ENCODE measurements at regions not wholly inside any gene's neighbourhood (a gene's known extent, or its start where the extent isn't known, plus 50 kb on each side); places are given as distances from the start of the nearest gene placed in this dataset.

DNA sequence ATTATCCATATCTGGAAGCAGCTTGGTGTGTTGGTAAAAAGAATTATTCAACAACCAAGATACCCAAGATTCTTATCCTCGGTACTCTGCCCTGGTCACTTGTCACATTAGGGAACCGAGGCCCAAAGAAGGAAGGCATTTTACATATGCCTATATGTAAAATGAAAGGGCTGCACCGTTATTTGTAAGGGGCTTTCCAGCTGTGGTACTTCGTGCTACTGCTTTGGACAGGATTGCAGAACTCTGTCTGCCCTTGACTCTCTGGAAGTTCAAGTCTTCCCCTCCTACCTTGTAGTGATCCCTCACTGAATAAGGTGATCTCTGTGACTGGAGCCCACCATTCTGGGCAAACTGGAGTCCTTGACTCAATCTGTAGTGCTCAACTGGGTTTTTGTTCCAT is 198.9 kb upstream of the TOPAZ1 start:
- Histone ChIP-seq H3K4me2 (ENCODE audit: low read length) (no peak overlapping the region), H3K79me2 (replicated peaks; ENCODE audit: insufficient read depth, low read length) (no peaks in the 10 kb centered on the region), H3K9me2 (ENCODE audit: insufficient read depth, low read length) (no peaks in the 10 kb centered on the region), H3K9ac (ENCODE audit: low read length) (no peak overlapping the region), H4K20me1 (ENCODE audit: insufficient read depth) (no peaks in the 10 kb centered on the region), H2AFZ (ENCODE audit: low read depth, low read length) (no peak overlapping the region), H3K4me3 (ENCODE audit: low read length) (no peak overlapping the region), H3K27me3 (ENCODE audit: insufficient read depth, low read depth, low read length) (no peaks in the 10 kb centered on the region), H3K9me3 (ENCODE audit: low read length) (no peaks in the 10 kb centered on the region), H3K36me3 (ENCODE audit: insufficient read depth, low read length) (no peaks in the 10 kb centered on the region), H3F3A (ENCODE audit: insufficient read depth, low read length, poor library complexity, severe bottlenecking) (no peaks in the 10 kb centered on the region), H3K27ac (ENCODE audit: low read length) (no peak overlapping the region)
- TF ChIP-seq TAF1 (IDR thresholded peaks at IDR 0.05; ENCODE audit: low read depth) (no peak), RAD21 (conservative IDR thresholded peaks at IDR 0.05) (no peak), EZH2 (IDR thresholded peaks at IDR 0.05; ENCODE audit: borderline replicate concordance, insufficient read depth, low read length, poor library complexity, severe bottlenecking) (no peak), MXI1 (conservative IDR thresholded peaks at IDR 0.05; ENCODE audit: poor library complexity, severe bottlenecking) (no peak), EP300 (conservative IDR thresholded peaks at IDR 0.05; ENCODE audit: poor library complexity, severe bottlenecking) (no peak), SMC3 (conservative IDR thresholded peaks at IDR 0.05; ENCODE audit: poor library complexity) (no peak), POLR2AphosphoS5 (IDR thresholded peaks at IDR 0.05) (no peak)
- TF ChIP-seq, protein P1, sequence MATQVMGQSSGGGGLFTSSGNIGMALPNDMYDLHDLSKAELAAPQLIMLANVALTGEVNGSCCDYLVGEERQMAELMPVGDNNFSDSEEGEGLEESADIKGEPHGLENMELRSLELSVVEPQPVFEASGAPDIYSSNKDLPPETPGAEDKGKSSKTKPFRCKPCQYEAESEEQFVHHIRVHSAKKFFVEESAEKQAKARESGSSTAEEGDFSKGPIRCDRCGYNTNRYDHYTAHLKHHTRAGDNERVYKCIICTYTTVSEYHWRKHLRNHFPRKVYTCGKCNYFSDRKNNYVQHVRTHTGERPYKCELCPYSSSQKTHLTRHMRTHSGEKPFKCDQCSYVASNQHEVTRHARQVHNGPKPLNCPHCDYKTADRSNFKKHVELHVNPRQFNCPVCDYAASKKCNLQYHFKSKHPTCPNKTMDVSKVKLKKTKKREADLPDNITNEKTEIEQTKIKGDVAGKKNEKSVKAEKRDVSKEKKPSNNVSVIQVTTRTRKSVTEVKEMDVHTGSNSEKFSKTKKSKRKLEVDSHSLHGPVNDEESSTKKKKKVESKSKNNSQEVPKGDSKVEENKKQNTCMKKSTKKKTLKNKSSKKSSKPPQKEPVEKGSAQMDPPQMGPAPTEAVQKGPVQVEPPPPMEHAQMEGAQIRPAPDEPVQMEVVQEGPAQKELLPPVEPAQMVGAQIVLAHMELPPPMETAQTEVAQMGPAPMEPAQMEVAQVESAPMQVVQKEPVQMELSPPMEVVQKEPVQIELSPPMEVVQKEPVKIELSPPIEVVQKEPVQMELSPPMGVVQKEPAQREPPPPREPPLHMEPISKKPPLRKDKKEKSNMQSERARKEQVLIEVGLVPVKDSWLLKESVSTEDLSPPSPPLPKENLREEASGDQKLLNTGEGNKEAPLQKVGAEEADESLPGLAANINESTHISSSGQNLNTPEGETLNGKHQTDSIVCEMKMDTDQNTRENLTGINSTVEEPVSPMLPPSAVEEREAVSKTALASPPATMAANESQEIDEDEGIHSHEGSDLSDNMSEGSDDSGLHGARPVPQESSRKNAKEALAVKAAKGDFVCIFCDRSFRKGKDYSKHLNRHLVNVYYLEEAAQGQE (IDR thresholded peaks at IDR 0.05; ENCODE audit: borderline replicate concordance), result no peak
- TF ChIP-seq, protein P2, sequence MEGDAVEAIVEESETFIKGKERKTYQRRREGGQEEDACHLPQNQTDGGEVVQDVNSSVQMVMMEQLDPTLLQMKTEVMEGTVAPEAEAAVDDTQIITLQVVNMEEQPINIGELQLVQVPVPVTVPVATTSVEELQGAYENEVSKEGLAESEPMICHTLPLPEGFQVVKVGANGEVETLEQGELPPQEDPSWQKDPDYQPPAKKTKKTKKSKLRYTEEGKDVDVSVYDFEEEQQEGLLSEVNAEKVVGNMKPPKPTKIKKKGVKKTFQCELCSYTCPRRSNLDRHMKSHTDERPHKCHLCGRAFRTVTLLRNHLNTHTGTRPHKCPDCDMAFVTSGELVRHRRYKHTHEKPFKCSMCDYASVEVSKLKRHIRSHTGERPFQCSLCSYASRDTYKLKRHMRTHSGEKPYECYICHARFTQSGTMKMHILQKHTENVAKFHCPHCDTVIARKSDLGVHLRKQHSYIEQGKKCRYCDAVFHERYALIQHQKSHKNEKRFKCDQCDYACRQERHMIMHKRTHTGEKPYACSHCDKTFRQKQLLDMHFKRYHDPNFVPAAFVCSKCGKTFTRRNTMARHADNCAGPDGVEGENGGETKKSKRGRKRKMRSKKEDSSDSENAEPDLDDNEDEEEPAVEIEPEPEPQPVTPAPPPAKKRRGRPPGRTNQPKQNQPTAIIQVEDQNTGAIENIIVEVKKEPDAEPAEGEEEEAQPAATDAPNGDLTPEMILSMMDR (IDR thresholded peaks at IDR 0.05; ENCODE audit: poor library complexity, severe bottlenecking), result no peak

DNA sequence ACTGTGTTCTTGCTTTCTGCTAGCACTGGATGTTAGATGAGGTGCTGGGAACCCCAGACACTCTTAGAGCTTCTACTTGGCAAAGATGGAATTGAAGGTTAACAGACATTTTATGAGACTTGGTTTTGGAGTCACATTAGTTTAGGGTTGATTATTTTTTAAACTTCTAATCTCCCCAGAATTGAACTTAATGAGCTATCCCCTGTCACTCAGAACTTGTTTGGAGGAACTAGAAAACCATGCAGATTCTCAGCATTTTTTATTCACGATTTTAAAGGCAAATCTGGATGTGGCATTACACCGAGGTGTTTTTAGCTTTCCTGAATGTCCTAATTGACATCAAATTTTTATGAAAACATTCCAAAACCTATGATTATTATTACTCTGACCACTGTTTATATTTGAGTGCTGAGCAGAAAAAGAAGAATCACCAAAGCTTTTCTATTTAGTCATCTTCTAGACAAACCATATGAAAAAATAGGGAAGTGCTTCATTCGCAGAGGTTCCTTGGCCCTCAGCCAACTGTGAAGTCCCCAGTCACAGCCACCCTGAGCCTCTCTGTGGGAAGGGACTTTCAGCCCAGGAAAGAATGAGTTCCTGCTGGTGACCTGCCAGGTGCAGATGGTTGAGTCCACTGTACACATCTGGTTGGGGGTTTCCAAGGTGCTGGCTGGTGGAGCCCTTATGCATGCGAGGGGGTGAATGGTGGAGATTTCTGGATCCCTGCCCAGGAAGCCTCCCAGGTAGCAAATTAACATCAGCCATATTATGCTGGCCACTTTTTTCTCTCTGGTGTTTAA is 196.0 kb upstream of the TOPAZ1 start:
- H3K9me2 ChIP-seq (ENCODE audit: insufficient read depth, low read length), result no peaks in the 10 kb centered on the region
- no peak overlapping the region for H3K4me3 ChIP-seq (ENCODE audit: low read length)
- H3K9me3 ChIP-seq (ENCODE audit: low read length), result no peaks in the 10 kb centered on the region
- H3K79me2 ChIP-seq (replicated peaks; ENCODE audit: insufficient read depth, low read length), result no peaks in the 10 kb centered on the region
- no peaks in the 10 kb centered on the region for H3K27me3 ChIP-seq (ENCODE audit: insufficient read depth, low read depth, low read length)
- no peak overlapping the region for H3K27ac ChIP-seq (ENCODE audit: low read length)
- no peak overlapping the region for H3K4me2 ChIP-seq (ENCODE audit: low read length)
- no peaks in the 10 kb centered on the region for H3F3A ChIP-seq (ENCODE audit: insufficient read depth, low read length, poor library complexity, severe bottlenecking)
- H3K36me3 ChIP-seq (ENCODE audit: insufficient read depth, low read length), result no peaks in the 10 kb centered on the region
- H3K9ac ChIP-seq (ENCODE audit: low read length), result no peak overlapping the region
- TF ChIP-seq TAF1 (IDR thresholded peaks at IDR 0.05; ENCODE audit: low read depth), result no peak
- TF ChIP-seq, protein P2 (IDR thresholded peaks at IDR 0.05; ENCODE audit: poor library complexity, severe bottlenecking), result no peak
- TF ChIP-seq POLR2AphosphoS5 (IDR thresholded peaks at IDR 0.05), result no peak
- TF ChIP-seq, protein P1 (IDR thresholded peaks at IDR 0.05; ENCODE audit: borderline replicate concordance), result no peak
- H4K20me1 ChIP-seq (ENCODE audit: insufficient read depth), result no peaks in the 10 kb centered on the region
- H2AFZ ChIP-seq (ENCODE audit: low read depth, low read length), result no peak overlapping the region

Measured in neural cell (in vitro differentiated cells).